Spleen (tissue), 11 donors: ENCODE measurements at regions not wholly inside any gene's neighbourhood (a gene's known extent, or its start where the extent isn't known, plus 50 kb on each side); places are given as distances from the start of the nearest gene placed in this dataset.

Source experiments
- DNase-seq: peaks from one replicate; pipeline ENCODE4 v3.0.0-alpha.2; 2020
- H3K27ac ChIP-seq, 8 donors: fragments of 200-600 bp; sonication (generic) in 7 of 8; 1 replicate in 4 of 8; 2 replicates in 4 of 8; pipeline versions ENCODE4 v1.5.0 to v1.8.0; 2016 to 2021; ENCODE audit warnings: inconsistent platforms in 4 of 8, mild to moderate bottlenecking in 4 of 8, moderate library complexity in 1 of 8
- H3K27me3 ChIP-seq, 7 donors: fragments of 200-600 bp; sonication (generic) in 6 of 7; replicated peaks in 1 of 7; 1 replicate in 4 of 7; 2 replicates in 3 of 7; pipeline versions ENCODE4 v1.5.0 to v1.8.0; 2016 to 2021; ENCODE audit warnings: inconsistent platforms in 3 of 7, mild to moderate bottlenecking in 1 of 7
- H3K36me3 ChIP-seq, 6 donors: fragments of 200-600 bp; sonication (generic) in 5 of 6; 1 replicate in 4 of 6; 2 replicates in 2 of 6; pipeline versions ENCODE4 v1.5.0 to v1.8.0; 2016 to 2021; ENCODE audit warnings: inconsistent platforms in 2 of 6
- H3K4me1 ChIP-seq, 6 donors: fragments of 200-600 bp; sonication (generic) in 5 of 6; 1 replicate in 3 of 6; 2 replicates in 3 of 6; pipeline versions ENCODE4 v1.5.0 to v1.8.0; 2016 to 2021; ENCODE audit warnings: inconsistent platforms in 3 of 6
- H3K4me3 ChIP-seq, 8 donors: fragments of 200-600 bp; sonication (generic) in 7 of 8; 1 replicate in 4 of 8; 2 replicates in 4 of 8; pipeline versions ENCODE4 v1.5.0 to v1.8.0; 2016 to 2021; ENCODE audit warnings: inconsistent platforms in 4 of 8, mild to moderate bottlenecking in 4 of 8, moderate library complexity in 2 of 8
- H3K9me3 ChIP-seq, 8 donors: fragments of 200-600 bp; sonication (generic) in 7 of 8; 1 replicate in 4 of 8; 2 replicates in 4 of 8; pipeline versions ENCODE4 v1.5.0 to v1.8.0; 2016 to 2021; ENCODE audit warnings: inconsistent platforms in 4 of 8
- CTCF ChIP-seq, 11 experiments: fragments of 200-600 bp in 7 of 11; fragments of 450-650 bp in 4 of 11; sonication (generic) in 4 of 11; IDR thresholded peaks in 8 of 11; conservative IDR thresholded peaks in 3 of 11; 1 replicate in 7 of 11; 2 replicates in 4 of 11; pipeline versions ENCODE4 v1.4.0 to v1.8.0; 2016 to 2021; ENCODE audit warnings: antibody characterized with exemption in 11 of 11, inconsistent platforms in 4 of 11, mild to moderate bottlenecking in 1 of 11
- POLR2A ChIP-seq, 3 donors: fragments of 450-650 bp; IDR thresholded peaks; one replicate each; pipeline ENCODE4 v1.5.1; 2017; ENCODE audit warnings: antibody characterized with exemption in 3 of 3, mild to moderate bottlenecking in 1 of 3
- POLR2AphosphoS5 ChIP-seq, 3 donors: sonication (generic); formaldehyde crosslinking; IDR thresholded peaks; one replicate each; pipeline ENCODE4 v1.5.1; 2017; ENCODE audit warnings: antibody characterized with exemption in 3 of 3
- WGBS, 5 donors: extraction: QIAGEN DNeasy Blood & Tissue Kit in 3 of 5; methylation state at CpG; one replicate each; pipeline versions ENCODE4 v1.1.5 to v1.1.7; 2013 to 2018; 5-methylcytosine and 5-hydroxymethylcytosine counted together
- intact Hi-C: fragments of 100-400 bp; cut with DNase I; formaldehyde crosslinking; loops from one replicate; pipeline ENCODE4 v1.15.0; 2023; ENCODE audit warnings: low total_unique reads
- donor health status: healthy with polysubstance abuse.
- donor health status: DM: no; HTN: no; CAD: no; lungs with moderate emphysema.
- donor health status: DM: no; HTN: no; CAD: no.
- donor health status: Bipolar disorder and iron deficiency.
- donor health status: healthy.
- donor health status: DM: no; HTN: no; CAD: no.
- donor health status: DM: yes; HTN: yes; CAD: no.

GRCh38 chr1:95849439-95849838, 615.4 kb downstream of the RWDD3 start:
- no peaks in the 10 kb centered on the region for H3K4me1 ChIP-seq
- H3K36me3 ChIP-seq: no peaks in the 10 kb centered on the region
- no peak overlapping the region for H3K27ac ChIP-seq
- TF ChIP-seq POLR2AphosphoS5 (IDR thresholded peaks at IDR 0.05) (no peak), POLR2A (IDR thresholded peaks at IDR 0.05) (no peak)
- H3K9me3 ChIP-seq: peaks cover 0 to 31% (median 14%) of the 10 kb centered on the region in 8 donors
- intact Hi-C loops: no loop called here
- WGBS, 5 donors: 79 to 92% (median 85%) methylated on average over 2 of the region's 2 CpGs
- H3K27me3 ChIP-seq: no peaks in the 10 kb centered on the region
- H3K4me3 ChIP-seq: no peak overlapping the region
- DNase-seq: no peak

GRCh38 chr1:95850165-95850649, 616.2 kb downstream of the RWDD3 start:
- peaks cover 0 to 36% (median 21%) of the 10 kb centered on the region in 8 donors for H3K9me3 ChIP-seq
- 85 to 100% (median 86%) methylated on average over 1 of the region's 1 CpG for WGBS, 5 donors

GRCh38 chr1:95850763-95851162, 616.8 kb downstream of the RWDD3 start:
- no peak overlapping the region for H3K27ac ChIP-seq
- H3K27me3 ChIP-seq: no peaks in the 10 kb centered on the region
- no peak overlapping the region for H3K4me3 ChIP-seq
- H3K9me3 ChIP-seq: peaks cover 0 to 36% (median 22%) of the 10 kb centered on the region in 8 donors
- intact Hi-C loops: no loop called here
- TF ChIP-seq POLR2A (IDR thresholded peaks at IDR 0.05): no peak
- TF ChIP-seq POLR2AphosphoS5 (IDR thresholded peaks at IDR 0.05): no peak
- no peak for TF ChIP-seq CTCF (IDR thresholded peaks at IDR 0.05 in 8 of 11, conservative IDR thresholded peaks at IDR 0.05 in 3 of 11)
- H3K36me3 ChIP-seq: no peaks in the 10 kb centered on the region
- H3K4me1 ChIP-seq: no peaks in the 10 kb centered on the region
- WGBS, 5 donors: 79 to 91% (median 84%) methylated on average over 3 of the region's 3 CpGs
- DNase-seq: no peak

More at GRCh38 chr1:95850165-95850649, 616.2 kb downstream of the RWDD3 start:
- Histone ChIP-seq H3K27me3 (no peaks in the 10 kb centered on the region), H3K36me3 (no peaks in the 10 kb centered on the region), H3K4me1 (no peaks in the 10 kb centered on the region), H3K4me3 (no peak overlapping the region), H3K27ac (no peak overlapping the region)
- no peak for DNase-seq
- intact Hi-C loops: no loop called here
- TF ChIP-seq POLR2A (IDR thresholded peaks at IDR 0.05): no peak
- no peak for TF ChIP-seq CTCF (IDR thresholded peaks at IDR 0.05 in 8 of 11, conservative IDR thresholded peaks at IDR 0.05 in 3 of 11)
- TF ChIP-seq POLR2AphosphoS5 (IDR thresholded peaks at IDR 0.05): no peak

GRCh38 chr1:95852483-95853070, 618.6 kb downstream of the RWDD3 start:
- TF ChIP-seq POLR2AphosphoS5 (IDR thresholded peaks at IDR 0.05) (no peak), POLR2A (IDR thresholded peaks at IDR 0.05) (no peak), CTCF (IDR thresholded peaks at IDR 0.05 in 8 of 11, conservative IDR thresholded peaks at IDR 0.05 in 3 of 11) (no peak)
- Histone ChIP-seq H3K4me3 (no peak overlapping the region), H3K9me3 (peaks cover 0 to 36% (median 21%) of the 10 kb centered on the region in 8 donors), H3K27me3 (no peaks in the 10 kb centered on the region), H3K36me3 (no peaks in the 10 kb centered on the region), H3K27ac (no peak overlapping the region), H3K4me1 (no peaks in the 10 kb centered on the region)
- WGBS, 5 donors: 72 to 90% (median 83%) methylated on average over 2 to 7 of the region's 7 CpGs
- intact Hi-C loops: no loop called here
- DNase-seq: no peak
